Uterus (tissue), 2 donors: ENCODE measurements at regions not wholly inside any gene's neighbourhood (a gene's known extent, or its start where the extent isn't known, plus 50 kb on each side); places are given as distances from the start of the nearest gene placed in this dataset.

Source experiments
- CTCF ChIP-seq, 4 experiments: fragments of 200-600 bp in 2 of 4; fragments of 450-650 bp in 2 of 4; sonication (generic) in 2 of 4; IDR thresholded peaks; one replicate each; pipeline ENCODE4 v1.5.1; 2016 to 2019; ENCODE audit warnings: antibody characterized with exemption in 4 of 4, mild to moderate bottlenecking in 2 of 4, moderate library complexity in 1 of 4
- POLR2A ChIP-seq, 2 donors: fragments of 450-650 bp; IDR thresholded peaks; one replicate each; pipeline ENCODE4 v1.6.1; 2016; ENCODE audit warnings: antibody characterized with exemption in 2 of 2, mild to moderate bottlenecking in 1 of 2, moderate library complexity in 1 of 2

- TF ChIP-seq CTCF (IDR thresholded peaks at IDR 0.05) (no peak), POLR2A (IDR thresholded peaks at IDR 0.05) (no peak)
These were observed 1192.1 kb upstream of the CELF2 start for GRCh38 chr10:9825491-9826018.
